Fibroblast of lung (primary cell): ENCODE measurements at regions not wholly inside any gene's neighbourhood (a gene's known extent, or its start where the extent isn't known, plus 50 kb on each side); places are given as distances from the start of the nearest gene placed in this dataset.

Experiments
- DNase-seq, 2 donors: peaks; one replicate each; pipeline versions ENCODE4 v3.0.0 to v3.0.0-alpha.2; 2010; ENCODE audit warnings: low read depth in 2 of 2
- H2AFZ ChIP-seq: 2 replicates; pipeline ENCODE4 v1.5.1; 2012; ENCODE audit warnings: low read length, control low read depth, inconsistent platforms
- H3K27ac ChIP-seq: 2 replicates; pipeline ENCODE4 v1.5.1; 2011; ENCODE audit warnings: low read length, control low read depth; ENCODE audit not compliant: insufficient read depth
- H3K27me3 ChIP-seq: 2 replicates; pipeline ENCODE4 v1.5.1; 2011; ENCODE audit warnings: mild to moderate bottlenecking, low read length; ENCODE audit not compliant: control insufficient read depth, insufficient read depth
- H3K36me3 ChIP-seq: 2 replicates; pipeline ENCODE4 v1.5.1; 2011; ENCODE audit warnings: low read length; ENCODE audit not compliant: control insufficient read depth, insufficient read depth
- H3K4me1 ChIP-seq: 2 replicates; pipeline ENCODE4 v1.5.1; 2011; ENCODE audit warnings: low read length; ENCODE audit not compliant: control insufficient read depth, insufficient read depth; ENCODE audit errors: extremely low read depth
- H3K4me2 ChIP-seq: 2 replicates; pipeline ENCODE4 v1.5.1; 2011; ENCODE audit warnings: low read length, control low read depth; ENCODE audit not compliant: insufficient read depth; ENCODE audit errors: extremely low read depth
- H3K4me3 ChIP-seq, 4 experiments: fragments of 200-600 bp in 1 of 4; sonication (generic) in 1 of 4; replicated peaks in 1 of 4; 2 replicates each; pipeline ENCODE4 v1.5.1; 2011 to 2016; ENCODE audit warnings: low read length in 4 of 4, low read depth in 3 of 4, mild to moderate bottlenecking in 3 of 4, control low read depth in 2 of 4, inconsistent platforms in 1 of 4, mixed read lengths in 1 of 4; ENCODE audit not compliant: insufficient read depth in 1 of 4; ENCODE audit errors: control extremely low read depth in 1 of 4
- H3K79me2 ChIP-seq: 2 replicates; pipeline ENCODE4 v1.5.1; 2012; ENCODE audit warnings: mild to moderate bottlenecking, low read length, inconsistent platforms; ENCODE audit not compliant: control insufficient read depth, insufficient read depth
- H3K9ac ChIP-seq: 2 replicates; pipeline ENCODE4 v1.5.1; 2011; ENCODE audit warnings: mild to moderate bottlenecking, low read length, control low read depth; ENCODE audit not compliant: insufficient read depth
- H3K9me3 ChIP-seq: 2 replicates; pipeline ENCODE4 v1.5.1; 2012; ENCODE audit warnings: low read depth, low read length; ENCODE audit not compliant: control insufficient read depth, insufficient read depth
- H4K20me1 ChIP-seq: 2 replicates; pipeline ENCODE4 v1.5.1; 2011; ENCODE audit warnings: low read length; ENCODE audit not compliant: control insufficient read depth, insufficient read depth; ENCODE audit errors: extremely low read depth
- EZH2 ChIP-seq: IDR thresholded peaks from 2 replicates; pipeline ENCODE4 v1.5.1; 2012; ENCODE audit warnings: low read length, control low read depth, mild to moderate bottlenecking; ENCODE audit errors: missing control alignments
- TF ChIP-seq, protein P1 (sequence below), 2 donors: IDR thresholded peaks in 1 of 2; conservative IDR thresholded peaks in 1 of 2; 1 replicate in 1 of 2; 2 replicates in 1 of 2; pipeline ENCODE4 v1.5.1; 2011 to 2012; ENCODE audit warnings: low read length in 2 of 2, control low read depth in 1 of 2, inconsistent platforms in 1 of 2, low read depth in 1 of 2, mild to moderate bottlenecking in 1 of 2

GRCh38 chr3:66609660-66610561 is 109.1 kb upstream of the LRIG1 start:
- no peak overlapping the region for H3K27ac ChIP-seq
- H3K79me2 ChIP-seq, result no peaks in the 10 kb centered on the region
- H4K20me1 ChIP-seq, result no peaks in the 10 kb centered on the region
- H3K9ac ChIP-seq, result no peak overlapping the region
- DNase-seq, result peak; percentile 77 to 92
- H3K4me3 ChIP-seq, result no peak overlapping the region
- TF ChIP-seq, protein P1, sequence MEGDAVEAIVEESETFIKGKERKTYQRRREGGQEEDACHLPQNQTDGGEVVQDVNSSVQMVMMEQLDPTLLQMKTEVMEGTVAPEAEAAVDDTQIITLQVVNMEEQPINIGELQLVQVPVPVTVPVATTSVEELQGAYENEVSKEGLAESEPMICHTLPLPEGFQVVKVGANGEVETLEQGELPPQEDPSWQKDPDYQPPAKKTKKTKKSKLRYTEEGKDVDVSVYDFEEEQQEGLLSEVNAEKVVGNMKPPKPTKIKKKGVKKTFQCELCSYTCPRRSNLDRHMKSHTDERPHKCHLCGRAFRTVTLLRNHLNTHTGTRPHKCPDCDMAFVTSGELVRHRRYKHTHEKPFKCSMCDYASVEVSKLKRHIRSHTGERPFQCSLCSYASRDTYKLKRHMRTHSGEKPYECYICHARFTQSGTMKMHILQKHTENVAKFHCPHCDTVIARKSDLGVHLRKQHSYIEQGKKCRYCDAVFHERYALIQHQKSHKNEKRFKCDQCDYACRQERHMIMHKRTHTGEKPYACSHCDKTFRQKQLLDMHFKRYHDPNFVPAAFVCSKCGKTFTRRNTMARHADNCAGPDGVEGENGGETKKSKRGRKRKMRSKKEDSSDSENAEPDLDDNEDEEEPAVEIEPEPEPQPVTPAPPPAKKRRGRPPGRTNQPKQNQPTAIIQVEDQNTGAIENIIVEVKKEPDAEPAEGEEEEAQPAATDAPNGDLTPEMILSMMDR (conservative IDR thresholded peaks at IDR 0.05 in 1 of 2, IDR thresholded peaks at IDR 0.05 in 1 of 2; ENCODE audit: low read depth in 1 of 2, low read length in 2 of 2), result no peak
- TF ChIP-seq EZH2, result no peak
- H3K9me3 ChIP-seq, result no peaks in the 10 kb centered on the region
- H3K36me3 ChIP-seq, result no peaks in the 10 kb centered on the region
- H3K27me3 ChIP-seq, result no peaks in the 10 kb centered on the region
- H3K4me2 ChIP-seq, result no peak overlapping the region
- no peak overlapping the region for H2AFZ ChIP-seq
- no peaks in the 10 kb centered on the region for H3K4me1 ChIP-seq

DNA sequence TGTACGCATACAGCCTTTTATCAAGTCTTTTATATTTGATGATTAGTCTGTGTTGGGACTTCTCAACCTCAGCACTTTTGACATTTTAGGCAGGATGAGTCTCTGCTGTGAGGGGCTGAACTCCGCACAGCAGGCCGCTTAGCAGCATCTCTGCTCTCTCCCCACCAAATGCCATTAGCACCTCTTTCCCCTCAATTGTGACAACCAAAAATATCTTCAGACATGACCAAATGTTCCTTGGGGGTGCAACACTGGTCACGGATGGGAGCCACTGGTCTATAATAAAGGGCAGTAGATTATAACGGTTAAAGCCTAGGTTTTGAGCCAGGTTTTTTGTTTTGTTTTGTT is 109.7 kb upstream of the LRIG1 start:
- H2AFZ ChIP-seq, result no peak overlapping the region
- no peaks in the 10 kb centered on the region for H4K20me1 ChIP-seq
- TF ChIP-seq EZH2, result no peak
- TF ChIP-seq, protein P1 (conservative IDR thresholded peaks at IDR 0.05 in 1 of 2, IDR thresholded peaks at IDR 0.05 in 1 of 2; ENCODE audit: low read depth in 1 of 2, low read length in 2 of 2), result no peak
- no peak overlapping the region for H3K4me2 ChIP-seq
- H3K36me3 ChIP-seq, result no peaks in the 10 kb centered on the region
- DNase-seq, result no peak
- no peak overlapping the region for H3K4me3 ChIP-seq
- H3K27ac ChIP-seq, result no peak overlapping the region
- H3K79me2 ChIP-seq, result no peaks in the 10 kb centered on the region
- no peaks in the 10 kb centered on the region for H3K9me3 ChIP-seq
- no peaks in the 10 kb centered on the region for H3K27me3 ChIP-seq
- H3K4me1 ChIP-seq, result no peaks in the 10 kb centered on the region
- H3K9ac ChIP-seq, result no peak overlapping the region

GRCh38 chr3:66615643-66616301 is 115.0 kb upstream of the LRIG1 start:
- Histone ChIP-seq H3K4me3 (no peak overlapping the region), H3K9ac (no peak overlapping the region), H3K79me2 (no peaks in the 10 kb centered on the region), H3K4me2 (no peak overlapping the region), H3K9me3 (no peaks in the 10 kb centered on the region), H2AFZ (no peak overlapping the region), H3K27ac (no peak overlapping the region), H3K36me3 (no peaks in the 10 kb centered on the region), H3K4me1 (peaks cover 2% of the 10 kb centered on the region), H4K20me1 (no peaks in the 10 kb centered on the region), H3K27me3 (no peaks in the 10 kb centered on the region)
- TF ChIP-seq, protein P1 (conservative IDR thresholded peaks at IDR 0.05 in 1 of 2, IDR thresholded peaks at IDR 0.05 in 1 of 2; ENCODE audit: low read depth in 1 of 2, low read length in 2 of 2), result no peak
- no peak for TF ChIP-seq EZH2
- DNase-seq, result peak in 1 of 2 donors; percentile 51
